ENCODE measurements at regions not wholly inside any gene's neighbourhood (a gene's known extent, or its start where the extent isn't known, plus 50 kb on each side); places are given as distances from the start of the nearest gene placed in this dataset.
"Not testable (repeated sequence)": the region's sequence is repeated elsewhere in the genome, so short reads cannot be mapped to it uniquely, and the experiment has no call there.

DNA sequence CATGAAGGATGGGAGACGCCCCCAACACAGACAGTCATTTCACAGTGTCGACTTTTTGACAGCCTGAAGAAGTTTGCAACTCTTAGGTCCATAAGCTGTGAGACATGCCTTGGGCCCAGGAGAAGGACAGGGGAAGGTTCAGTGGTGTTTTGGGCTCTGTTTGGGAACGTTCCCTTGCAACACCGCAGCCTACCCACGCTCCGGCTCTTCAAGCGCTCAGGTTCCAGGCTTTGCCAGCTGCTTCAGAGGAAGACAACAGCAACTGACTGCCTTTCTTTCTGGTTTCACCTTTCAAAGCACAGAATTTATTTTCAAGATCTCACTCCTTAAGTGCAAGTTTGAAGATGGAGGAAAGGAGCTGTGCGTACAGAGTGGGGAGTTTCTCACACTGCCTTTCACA lies 575.8 kb upstream of the B3GAT1 start:
- Mint-ChIP-seq H3K27me3 (peaks cover 9 to 61% (median 22%) of the 10 kb centered on the region in 5 donors), H3K36me3 (no peaks in the 10 kb centered on the region), H3K4me3 (no peak overlapping the region), H3K27ac (no peak overlapping the region), H3K4me1 (peaks cover 0 to 5% (median 4%) of the 10 kb centered on the region in 4 donors), H3K9me3 (peaks cover 0 to 2% (median 0%) of the 10 kb centered on the region in 9 donors)
- ATAC-seq (no peak), DNase-seq (no peak)
- POLR2A ChIA-PET: no interaction called here

DNA sequence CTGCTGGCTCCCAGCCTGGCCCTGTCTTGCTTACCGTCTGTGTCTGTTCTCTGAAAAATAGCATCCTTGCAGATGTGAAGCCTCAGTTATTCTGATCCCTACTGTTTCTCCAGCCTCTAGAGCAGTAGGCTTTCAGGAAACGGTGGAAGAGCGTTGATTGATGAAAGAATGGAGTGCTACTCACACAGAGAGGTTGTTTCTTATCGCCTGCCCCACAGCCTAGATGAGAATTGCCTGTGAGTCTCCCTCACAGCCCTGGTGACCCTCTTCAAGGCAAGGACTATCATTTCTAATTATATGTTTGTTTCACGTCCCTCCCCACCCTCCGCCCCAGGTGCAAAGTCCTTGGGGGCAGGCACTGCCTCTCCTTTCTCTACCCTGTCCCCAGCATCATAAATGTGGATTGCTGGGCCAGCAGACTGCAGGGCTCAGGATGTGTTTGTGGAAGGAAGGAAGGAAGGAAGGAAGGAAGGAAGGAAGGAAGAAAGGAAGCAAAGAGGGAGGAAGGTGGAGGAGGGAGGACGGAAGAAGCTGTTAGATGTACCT lies 575.3 kb upstream of the B3GAT1 start:
- peaks cover 6 to 55% (median 20%) of the 10 kb centered on the region in 5 donors for H3K27me3 Mint-ChIP-seq
- no peak overlapping the region for H3K27ac Mint-ChIP-seq
- H3K9me3 Mint-ChIP-seq: peaks cover 0 to 2% (median 0%) of the 10 kb centered on the region in 9 donors
- no peak overlapping the region for H3K4me3 Mint-ChIP-seq
- no peak for DNase-seq
- peaks cover 0 to 5% (median 4%) of the 10 kb centered on the region in 4 donors for H3K4me1 Mint-ChIP-seq
- no peak for ATAC-seq
- POLR2A ChIA-PET: no interaction called here
- no peaks in the 10 kb centered on the region for H3K36me3 Mint-ChIP-seq

DNA sequence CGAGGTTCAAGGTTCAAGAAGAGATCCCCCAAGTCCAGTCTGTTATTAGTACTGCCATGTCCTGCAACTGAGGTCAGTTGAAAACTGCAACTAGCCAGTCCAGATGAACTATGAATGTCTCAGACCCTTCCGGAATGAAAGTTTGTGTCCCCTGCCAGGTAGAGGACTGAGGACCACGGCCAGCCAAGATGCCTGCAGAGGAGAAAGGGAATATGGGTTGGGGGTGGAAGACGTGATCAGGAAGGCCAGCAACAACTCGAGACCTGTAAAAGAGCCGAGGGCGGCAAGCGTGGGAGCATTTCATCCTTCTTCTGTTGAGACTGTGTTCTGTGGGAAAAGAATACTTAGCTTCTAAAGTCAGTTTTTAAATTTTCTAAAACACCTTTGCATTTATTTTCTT lies 572.4 kb upstream of the B3GAT1 start:
- Mint-ChIP-seq H3K9me3 (peaks cover 0 to 2% (median 0%) of the 10 kb centered on the region in 9 donors), H3K4me1 (peaks cover 0 to 5% (median 3%) of the 10 kb centered on the region in 4 donors), H3K27ac (no peak overlapping the region), H3K27me3 (peaks cover 5 to 44% (median 25%) of the 10 kb centered on the region in 5 donors), H3K4me3 (no peak overlapping the region), H3K36me3 (no peaks in the 10 kb centered on the region)
- DNase-seq: no peak
- POLR2A ChIA-PET: no interaction called here
- no peak for ATAC-seq

DNA sequence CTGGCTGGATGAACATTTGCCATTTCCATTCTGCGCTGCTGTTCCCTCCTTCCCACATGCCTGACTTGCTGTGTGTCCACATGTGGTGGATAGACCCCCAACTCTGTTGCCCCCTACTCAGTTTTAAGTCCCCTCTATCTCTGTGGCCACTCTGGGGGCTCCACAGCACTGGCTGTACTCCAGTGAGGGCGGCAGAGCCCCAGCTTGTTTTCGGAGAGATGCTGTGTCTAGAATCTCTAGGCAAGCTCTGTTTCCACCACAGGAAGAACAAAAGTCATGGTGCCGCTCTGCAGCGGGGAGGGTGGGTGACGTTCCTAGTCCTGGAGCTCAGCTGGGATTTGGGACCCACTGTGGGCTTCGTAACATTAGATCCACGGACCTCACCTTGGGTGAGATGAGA lies 570.4 kb upstream of the B3GAT1 start:
- H3K4me1 Mint-ChIP-seq, DNase-seq, H3K27ac Mint-ChIP-seq, ATAC-seq, H3K9me3 Mint-ChIP-seq, POLR2A ChIA-PET, H3K36me3 Mint-ChIP-seq, H3K4me3 Mint-ChIP-seq: not testable (repeated sequence)
- peaks cover 3 to 45% (median 17%) of the 10 kb centered on the region in 5 donors for H3K27me3 Mint-ChIP-seq

DNA sequence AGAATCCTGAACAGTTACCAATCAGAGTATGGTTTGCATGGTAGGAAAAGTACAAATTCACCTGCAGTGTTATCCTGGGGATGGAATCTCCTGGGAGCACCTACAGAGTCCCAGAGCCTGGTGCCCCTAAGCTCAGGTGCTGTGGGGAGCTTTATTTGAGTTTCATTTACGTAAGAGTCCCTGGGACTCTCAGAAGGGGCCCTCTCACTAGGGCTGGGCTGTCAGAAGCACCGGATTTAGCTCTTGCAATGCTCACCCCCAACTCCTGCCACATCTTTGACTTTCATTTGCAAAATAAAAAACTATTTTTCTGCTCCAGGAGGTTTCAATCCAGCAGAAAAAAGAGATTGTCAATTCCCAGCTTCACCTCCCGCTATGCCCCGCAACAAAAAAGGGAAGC lies 569.8 kb upstream of the B3GAT1 start:
- no peak overlapping the region for H3K4me3 Mint-ChIP-seq
- DNase-seq (no peak), ATAC-seq (no peak)
- no peaks in the 10 kb centered on the region for H3K36me3 Mint-ChIP-seq
- no peak overlapping the region for H3K27ac Mint-ChIP-seq
- POLR2A ChIA-PET: no interaction called here
- H3K27me3 Mint-ChIP-seq: peaks cover 1 to 40% (median 12%) of the 10 kb centered on the region in 5 donors
- H3K4me1 Mint-ChIP-seq: peaks cover 0 to 5% (median 3%) of the 10 kb centered on the region in 4 donors
- H3K9me3 Mint-ChIP-seq: no peaks in the 10 kb centered on the region

GRCh38 chr11:134980819-134981710 lies 569.0 kb upstream of the B3GAT1 start:
- POLR2A ChIA-PET: no interaction called here
- H3K4me1 Mint-ChIP-seq: peaks cover 0 to 5% (median 3%) of the 10 kb centered on the region in 4 donors
- no peak overlapping the region for H3K4me3 Mint-ChIP-seq
- H3K27ac Mint-ChIP-seq: no peak overlapping the region
- H3K27me3 Mint-ChIP-seq: peaks cover 1 to 38% (median 12%) of the 10 kb centered on the region in 5 donors
- DNase-seq (no peak), ATAC-seq (no peak)
- no peaks in the 10 kb centered on the region for H3K36me3 Mint-ChIP-seq
- H3K9me3 Mint-ChIP-seq: no peaks in the 10 kb centered on the region

- peaks cover 0 to 27% (median 10%) of the 10 kb centered on the region in 5 donors for H3K27me3 Mint-ChIP-seq
- H3K9me3 Mint-ChIP-seq, POLR2A ChIA-PET, ATAC-seq, H3K4me3 Mint-ChIP-seq, H3K27ac Mint-ChIP-seq, H3K4me1 Mint-ChIP-seq, H3K36me3 Mint-ChIP-seq, DNase-seq: not testable (repeated sequence)
These were observed 567.0 kb upstream of the B3GAT1 start for GRCh38 chr11:134979089-134979457.

DNA sequence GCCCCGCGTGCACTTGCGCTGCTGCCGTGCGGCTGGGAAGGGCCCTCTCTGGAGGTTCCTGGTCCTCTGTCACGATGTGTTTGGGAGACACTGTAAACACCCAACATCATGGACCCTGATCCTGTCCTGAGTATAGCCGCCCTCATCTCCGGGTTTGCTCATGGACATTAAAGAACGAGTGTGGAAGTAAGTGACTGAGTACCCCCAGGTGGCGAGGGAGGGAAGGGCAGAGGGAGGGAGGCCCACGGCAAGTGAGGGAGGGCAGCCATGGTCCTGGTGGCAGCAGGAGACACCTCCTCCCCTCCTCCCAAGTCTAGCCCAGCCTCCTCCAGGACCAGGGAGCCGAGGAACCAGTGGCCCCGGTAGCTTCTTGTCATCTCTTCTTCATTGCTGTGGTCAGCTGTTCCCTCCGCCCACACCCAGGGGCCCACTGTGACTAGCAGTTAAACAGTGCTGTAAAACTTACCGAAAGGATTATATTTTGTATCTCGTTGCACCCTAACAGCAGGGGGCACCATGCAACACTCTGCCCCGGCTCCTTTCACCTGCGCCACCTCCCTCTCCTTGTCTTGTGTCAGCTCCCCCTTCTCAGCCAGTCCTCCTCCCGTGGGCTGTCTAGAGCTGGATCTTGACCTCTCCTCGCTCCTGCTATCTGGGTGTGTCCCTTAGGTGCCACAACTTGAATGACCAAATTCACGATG lies 566.5 kb upstream of the B3GAT1 start:
- H3K4me1 Mint-ChIP-seq: no peaks in the 10 kb centered on the region
- peaks cover 0 to 21% (median 10%) of the 10 kb centered on the region in 5 donors for H3K27me3 Mint-ChIP-seq
- no peaks in the 10 kb centered on the region for H3K36me3 Mint-ChIP-seq
- POLR2A ChIA-PET: no interaction called here
- ATAC-seq (no peak), DNase-seq (no peak)
- H3K4me3 Mint-ChIP-seq: no peak overlapping the region
- no peak overlapping the region for H3K27ac Mint-ChIP-seq
- H3K9me3 Mint-ChIP-seq: peaks cover 0 to 7% (median 0%) of the 10 kb centered on the region in 9 donors

GRCh38 chr11:134976551-134976950 lies 564.5 kb upstream of the B3GAT1 start:
- Mint-ChIP-seq H3K4me3 (no peak overlapping the region), H3K27ac (no peak overlapping the region), H3K4me1 (no peaks in the 10 kb centered on the region), H3K9me3 (peaks cover 0 to 7% (median 0%) of the 10 kb centered on the region in 9 donors), H3K27me3 (peaks cover 0 to 16% (median 2%) of the 10 kb centered on the region in 5 donors), H3K36me3 (no peaks in the 10 kb centered on the region)
- POLR2A ChIA-PET: no interaction called here
- DNase-seq (no peak), ATAC-seq (no peak)

- H3K27me3 Mint-ChIP-seq: peaks cover 0 to 17% (median 3%) of the 10 kb centered on the region in 5 donors
- ATAC-seq: no peak
- H3K4me3 Mint-ChIP-seq: no peak overlapping the region
- H3K27ac Mint-ChIP-seq: no peak overlapping the region
- POLR2A ChIA-PET: no interaction called here
- H3K9me3 Mint-ChIP-seq: peaks cover 0 to 7% (median 0%) of the 10 kb centered on the region in 9 donors
- H3K36me3 Mint-ChIP-seq: no peaks in the 10 kb centered on the region
- no peaks in the 10 kb centered on the region for H3K4me1 Mint-ChIP-seq
- no peak for DNase-seq
These were observed 563.9 kb upstream of the B3GAT1 start for GRCh38 chr11:134975866-134976376.

DNA sequence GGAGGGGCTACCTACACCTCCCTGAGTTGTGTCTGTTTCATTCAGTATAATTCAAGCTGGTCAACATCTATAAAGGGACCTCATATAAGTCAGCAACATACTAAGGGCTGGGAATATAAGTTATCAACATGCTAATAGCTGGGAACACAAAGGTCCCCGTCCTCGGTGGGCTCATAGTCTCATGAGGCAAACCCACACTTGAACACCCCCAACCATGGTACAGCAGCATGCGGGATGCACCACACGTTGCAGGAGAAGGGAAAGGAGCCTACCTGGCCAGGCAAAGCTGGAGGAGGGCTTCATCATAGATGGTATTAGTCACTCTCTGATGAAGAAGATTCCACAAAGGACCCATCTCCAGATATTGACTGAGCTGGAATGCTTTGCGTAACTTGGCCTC lies 561.8 kb upstream of the B3GAT1 start:
- peaks cover 0 to 7% (median 0%) of the 10 kb centered on the region in 9 donors for H3K9me3 Mint-ChIP-seq
- no peak overlapping the region for H3K27ac Mint-ChIP-seq
- ATAC-seq (no peak), DNase-seq (no peak)
- POLR2A ChIA-PET: no interaction called here
- H3K36me3 Mint-ChIP-seq: no peaks in the 10 kb centered on the region
- H3K27me3 Mint-ChIP-seq: peaks cover 0 to 17% (median 6%) of the 10 kb centered on the region in 5 donors
- no peak overlapping the region for H3K4me3 Mint-ChIP-seq
- H3K4me1 Mint-ChIP-seq: no peaks in the 10 kb centered on the region

GRCh38 chr11:134971381-134971780 lies 559.3 kb upstream of the B3GAT1 start:
- DNase-seq (no peak), ATAC-seq (no peak)
- POLR2A ChIA-PET: no interaction called here
- Mint-ChIP-seq H3K4me3 (no peak overlapping the region), H3K27me3 (peaks cover 4 to 18% (median 5%) of the 10 kb centered on the region in 5 donors), H3K36me3 (no peaks in the 10 kb centered on the region), H3K9me3 (peaks cover 0 to 7% (median 0%) of the 10 kb centered on the region in 9 donors), H3K27ac (no peak overlapping the region), H3K4me1 (no peaks in the 10 kb centered on the region)

GRCh38 chr11:134967746-134968145 lies 555.7 kb upstream of the B3GAT1 start:
- H3K27ac Mint-ChIP-seq: no peak overlapping the region
- H3K9me3 Mint-ChIP-seq: peaks cover 0 to 11% (median 0%) of the 10 kb centered on the region in 9 donors
- peaks cover 0 to 5% (median 0%) of the 10 kb centered on the region in 3 donors for H3K36me3 Mint-ChIP-seq
- H3K4me1 Mint-ChIP-seq: no peaks in the 10 kb centered on the region
- peaks cover 10 to 38% (median 21%) of the 10 kb centered on the region in 5 donors for H3K27me3 Mint-ChIP-seq
- ATAC-seq (no peak), DNase-seq (no peak)
- POLR2A ChIA-PET: no interaction called here
- no peak overlapping the region for H3K4me3 Mint-ChIP-seq
